H9 (cell line): ENCODE measurements at regions not wholly inside any gene's neighbourhood (a gene's known extent, or its start where the extent isn't known, plus 50 kb on each side); places are given as distances from the start of the nearest gene placed in this dataset.

Experiments used
- DNase-seq: peaks from one replicate; pipeline ENCODE4 v3.0.0-alpha.2; 2017
- H2AFZ ChIP-seq: one replicate; pipeline ENCODE4 v1.6.1; 2013; ENCODE audit warnings: mild to moderate bottlenecking, low read length, control low read depth, moderate library complexity
- H2AK5ac ChIP-seq: 2 replicates; pipeline ENCODE4 v1.6.1; 2013; ENCODE audit warnings: low read length, control low read depth, mixed read lengths; ENCODE audit not compliant: insufficient read length
- H2BK120ac ChIP-seq: one replicate; pipeline ENCODE4 v1.6.1; 2013; ENCODE audit warnings: low read depth, mild to moderate bottlenecking, low read length, control low read depth, inconsistent platforms; ENCODE audit not compliant: poor library complexity, severe bottlenecking
- H2BK12ac ChIP-seq: 2 replicates; pipeline ENCODE4 v1.6.1; 2013; ENCODE audit warnings: low read length, control low read depth, mixed read lengths, low read depth; ENCODE audit not compliant: insufficient read length
- H2BK15ac ChIP-seq: 2 replicates; pipeline ENCODE4 v1.6.1; 2013; ENCODE audit warnings: low read depth, low read length, control low read depth
- H2BK20ac ChIP-seq: one replicate; pipeline ENCODE4 v1.6.1; 2013; ENCODE audit warnings: low read depth, mild to moderate bottlenecking, low read length, control low read depth, inconsistent platforms; ENCODE audit not compliant: poor library complexity, severe bottlenecking
- H2BK5ac ChIP-seq: 2 replicates; pipeline ENCODE4 v1.6.1; 2013; ENCODE audit warnings: low read length, control low read depth, mixed read lengths; ENCODE audit not compliant: insufficient read length
- H3K14ac ChIP-seq: 2 replicates; pipeline ENCODE4 v1.6.1; 2013; ENCODE audit warnings: low read length, control low read depth; ENCODE audit not compliant: insufficient read depth
- H3K18ac ChIP-seq: 2 replicates; pipeline ENCODE4 v1.6.1; 2013; ENCODE audit warnings: low read depth, mild to moderate bottlenecking, mixed read lengths, low read length, control low read depth; ENCODE audit not compliant: insufficient read length
- H3K23ac ChIP-seq: 2 replicates; pipeline ENCODE4 v1.6.1; 2013; ENCODE audit warnings: low read length, control low read depth, mixed read lengths, low read depth; ENCODE audit not compliant: insufficient read length
- H3K23me2 ChIP-seq: 2 replicates; pipeline ENCODE4 v1.6.1; 2013; ENCODE audit warnings: low read depth, mild to moderate bottlenecking, mixed read lengths, low read length, control low read depth; ENCODE audit not compliant: insufficient read length, poor library complexity, severe bottlenecking
- H3K27ac ChIP-seq: 2 replicates; pipeline ENCODE4 v1.5.1; 2013; ENCODE audit warnings: low read length, control low read depth, mixed read lengths, low read depth; ENCODE audit not compliant: insufficient read length
- H3K27me3 ChIP-seq: 2 replicates; pipeline ENCODE4 v1.6.1; 2013; ENCODE audit warnings: low read length, control low read depth, inconsistent platforms; ENCODE audit not compliant: insufficient read depth
- H3K4ac ChIP-seq: 2 replicates; pipeline ENCODE4 v1.6.1; 2013; ENCODE audit warnings: low read depth, mild to moderate bottlenecking, control low read depth, inconsistent platforms, low read length, moderate library complexity
- H3K4me1 ChIP-seq: 2 replicates; pipeline ENCODE4 v1.6.1; 2013; ENCODE audit warnings: low read length, control low read depth, inconsistent platforms; ENCODE audit not compliant: insufficient read depth
- H3K4me2 ChIP-seq: 2 replicates; pipeline ENCODE4 v1.6.1; 2013; ENCODE audit warnings: low read length, control low read depth, mixed read lengths; ENCODE audit not compliant: insufficient read length, insufficient read depth
- H3K56ac ChIP-seq: 2 replicates; pipeline ENCODE4 v1.6.1; 2013; ENCODE audit warnings: low read depth, mild to moderate bottlenecking, mixed read lengths, low read length, control low read depth; ENCODE audit not compliant: insufficient read length
- H3K79me1 ChIP-seq: 2 replicates; pipeline ENCODE4 v1.6.1; 2013; ENCODE audit warnings: low read depth, mild to moderate bottlenecking, moderate library complexity, low read length, control low read depth, inconsistent platforms; ENCODE audit not compliant: insufficient read depth, poor library complexity, severe bottlenecking
- H3K79me2 ChIP-seq: 2 replicates; pipeline ENCODE4 v1.6.1; 2013; ENCODE audit warnings: low read length, control low read depth, inconsistent platforms; ENCODE audit not compliant: insufficient read depth
- H3K9ac ChIP-seq: 2 replicates; pipeline ENCODE4 v1.6.1; 2013; ENCODE audit warnings: low read length, control low read depth, mixed read lengths; ENCODE audit not compliant: insufficient read length; ENCODE audit errors: extremely low read depth
- H3K9me3 ChIP-seq: one replicate; pipeline ENCODE4 v1.6.1; 2013; ENCODE audit warnings: low read depth, low read length, inconsistent platforms; ENCODE audit not compliant: control insufficient read depth
- H3T11ph ChIP-seq: one replicate; pipeline ENCODE4 v1.6.1; 2013; ENCODE audit warnings: mild to moderate bottlenecking, low read length, control low read depth, inconsistent platforms
- H4K20me1 ChIP-seq: one replicate; pipeline ENCODE4 v1.6.1; 2013; ENCODE audit not compliant: control insufficient read depth, insufficient read length, insufficient read depth
- H4K5ac ChIP-seq: 2 replicates; pipeline ENCODE4 v1.6.1; 2013; ENCODE audit warnings: low read depth, mild to moderate bottlenecking, mixed read lengths, low read length, control low read depth; ENCODE audit not compliant: insufficient read length
- H4K8ac ChIP-seq: replicated peaks from 2 replicates; pipeline ENCODE4 v1.6.1; 2013; ENCODE audit warnings: low read length, control low read depth, mixed read lengths, low read depth; ENCODE audit not compliant: insufficient read length
- H4K91ac ChIP-seq: 2 replicates; pipeline ENCODE4 v1.6.1; 2013; ENCODE audit warnings: low read depth, mild to moderate bottlenecking, moderate library complexity, mixed read lengths, low read length, control low read depth; ENCODE audit not compliant: insufficient read length
- H3K27ac Mint-ChIP-seq, 3 experiments: 2 replicates in 2 of 3; 3 replicates in 1 of 3; pipeline ENCODE4 v1.8.0; 2020 to 2021; ENCODE audit warnings: mixed read lengths in 3 of 3, mild to moderate bottlenecking in 1 of 3, moderate library complexity in 1 of 3
- H3K27me3 Mint-ChIP-seq: 2 replicates; pipeline ENCODE4 v1.8.0; 2021; ENCODE audit warnings: low read depth, mild to moderate bottlenecking, moderate library complexity, mixed read lengths
- H3K36me3 Mint-ChIP-seq, 3 experiments: 2 replicates in 2 of 3; 3 replicates in 1 of 3; pipeline ENCODE4 v1.8.0; 2020 to 2021; ENCODE audit warnings: low read depth in 3 of 3, mixed read lengths in 3 of 3; ENCODE audit not compliant: insufficient read depth in 1 of 3
- H3K4me1 Mint-ChIP-seq, 2 experiments: 2 replicates each; pipeline ENCODE4 v1.8.0; 2020; ENCODE audit warnings: mixed read lengths in 2 of 2
- H3K4me3 Mint-ChIP-seq, 2 experiments: 2 replicates in 1 of 2; 3 replicates in 1 of 2; pipeline ENCODE4 v1.8.0; 2020 to 2021; ENCODE audit warnings: mild to moderate bottlenecking in 2 of 2, mixed read lengths in 2 of 2, moderate library complexity in 1 of 2
- H3K9me3 Mint-ChIP-seq, 2 experiments: 2 replicates in 1 of 2; 3 replicates in 1 of 2; pipeline ENCODE4 v1.8.0; 2020; ENCODE audit warnings: mild to moderate bottlenecking in 2 of 2, mixed read lengths in 2 of 2, moderate library complexity in 1 of 2
- CTCF ChIP-seq: fragments of 200-600 bp; sonication (generic); conservative IDR thresholded peaks from 3 replicates; pipeline ENCODE4 v1.8.0; 2021; ENCODE audit warnings: antibody characterized with exemption, mild to moderate bottlenecking
- WGBS: extraction: QIAGEN DNeasy Blood & Tissue Kit; methylation state at CpG from one replicate; pipeline ENCODE4 v1.1.7; 2013; ENCODE audit warnings: missing lambda C conversion rate, low lambda C conversion rate, mixed read lengths; ENCODE audit not compliant: insufficient read length; ENCODE audit errors: extremely low coverage; 5-methylcytosine and 5-hydroxymethylcytosine counted together

- TF ChIP-seq CTCF, result no peak
- Histone ChIP-seq H3K27me3 (no peaks in the 10 kb centered on the region), H4K8ac (no peak overlapping the region), H3K14ac (no peak overlapping the region), H3K4me1 (no peaks in the 10 kb centered on the region), H3T11ph (no peak overlapping the region), H2BK20ac (no peak overlapping the region), H3K23ac (no peak overlapping the region), H2AFZ (no peak overlapping the region), H2BK5ac (no peak overlapping the region), H3K9me3 (no peaks in the 10 kb centered on the region), H3K4ac (no peak overlapping the region), H4K91ac (no peak overlapping the region), H3K27ac (no peak overlapping the region), H4K5ac (no peak overlapping the region), H2BK12ac (no peak overlapping the region), H3K79me2 (no peaks in the 10 kb centered on the region), H3K56ac (no peak overlapping the region), H3K9ac (no peak overlapping the region), H3K4me2 (no peak overlapping the region), H3K23me2 (no peaks in the 10 kb centered on the region), H4K20me1 (no peaks in the 10 kb centered on the region), H3K79me1 (no peaks in the 10 kb centered on the region), H2BK15ac (no peak overlapping the region), H2AK5ac (no peak overlapping the region), H2BK120ac (no peak overlapping the region), H3K18ac (no peak overlapping the region)
- no peaks in the 10 kb centered on the region for H3K36me3 Mint-ChIP-seq
- H3K4me3 Mint-ChIP-seq, result no peak overlapping the region
- WGBS, result no CpG with 5 or more reads among the region's 10 CpGs
- peaks cover 0 to 2% of the 10 kb centered on the region in 2 experiments; a peak in 2 of 5 replicates for H3K9me3 Mint-ChIP-seq
- H3K27me3 Mint-ChIP-seq, result peaks cover 10% of the 10 kb centered on the region
- no peak for DNase-seq
- H3K4me1 Mint-ChIP-seq, result no peaks in the 10 kb centered on the region
- H3K27ac Mint-ChIP-seq, result 0 out of 7 replicates have a peak overlapping the region, but pooled peaks of 1 of the 3 experiments have one; percentile 10
These were observed 183.7 kb downstream of the UNC5CL start for GRCh38 chr6:40855168-40855880.
